Astrocyte (in vitro differentiated cells and primary cell): ENCODE measurements at regions not wholly inside any gene's neighbourhood (a gene's known extent, or its start where the extent isn't known, plus 50 kb on each side); places are given as distances from the start of the nearest gene placed in this dataset.

Source experiments
- CTCF ChIP-seq: IDR thresholded peaks from 2 replicates; pipeline ENCODE4 v1.5.1; 2011; ENCODE audit warnings: low read depth, mild to moderate bottlenecking, inconsistent platforms, low read length, moderate library complexity; ENCODE audit not compliant: insufficient read depth
- EZH2 ChIP-seq: IDR thresholded peaks from 2 replicates; pipeline ENCODE4 v1.6.1; 2012; ENCODE audit warnings: mild to moderate bottlenecking, low read length, inconsistent platforms; ENCODE audit not compliant: insufficient read depth

DNA sequence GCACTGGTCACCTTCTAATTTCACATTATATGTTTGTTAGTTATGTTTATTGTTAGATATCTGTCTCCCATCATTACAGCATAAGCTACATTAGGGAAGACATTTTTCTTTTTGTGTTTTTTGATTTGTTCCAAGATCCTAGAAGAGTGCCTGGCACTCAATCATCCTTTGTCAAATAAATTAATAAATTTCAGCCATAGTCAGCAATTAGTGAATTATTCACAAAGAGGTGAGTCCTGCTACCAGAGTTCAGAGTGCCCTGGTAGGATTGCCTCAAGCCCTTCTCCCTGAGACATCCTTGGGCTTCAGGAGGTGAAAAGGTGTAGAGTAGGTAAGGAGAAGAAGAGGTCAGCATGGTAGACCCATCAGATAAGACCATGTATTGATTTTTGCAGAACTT, 186.2 kb upstream of the CTAGE1 start:
- TF ChIP-seq CTCF, result no peak
- TF ChIP-seq EZH2, result no peak
